Liver (tissue), 3 donors: ENCODE measurements at regions not wholly inside any gene's neighbourhood (a gene's known extent, or its start where the extent isn't known, plus 50 kb on each side); places are given as distances from the start of the nearest gene placed in this dataset.

Experiments
- CTCF ChIP-seq: fragments of 150-350 bp; IDR thresholded peaks from 2 replicates; pipeline ENCODE4 v1.5.1; 2017; ENCODE audit warnings: improper control_type of control experiment, low read depth, low read length; ENCODE audit not compliant: missing input control
- GABPA ChIP-seq, 2 donors: IDR thresholded peaks in 1 of 2; conservative IDR thresholded peaks in 1 of 2; 2 replicates each; pipeline ENCODE4 v1.6.1; 2016; ENCODE audit warnings: antibody characterized with exemption in 2 of 2, mild to moderate bottlenecking in 1 of 2, moderate library complexity in 1 of 2
- TAF1 ChIP-seq: conservative IDR thresholded peaks from 2 replicates; pipeline ENCODE4 v1.6.1; 2016; ENCODE audit warnings: antibody characterized with exemption, mild to moderate bottlenecking
- donor health status: healthy.
- donor health status: healthy.

GRCh38 chr14:29240066-29240465 lies 473.5 kb downstream of the FOXG1 start:
- no peak for TF ChIP-seq CTCF
- no peak for TF ChIP-seq GABPA (IDR thresholded peaks at IDR 0.05 in 1 of 2, conservative IDR thresholded peaks at IDR 0.05 in 1 of 2)
- TF ChIP-seq TAF1: no peak
